ENCODE measurements at regions not wholly inside any gene's neighbourhood (a gene's known extent, or its start where the extent isn't known, plus 50 kb on each side); places are given as distances from the start of the nearest gene placed in this dataset.

DNA sequence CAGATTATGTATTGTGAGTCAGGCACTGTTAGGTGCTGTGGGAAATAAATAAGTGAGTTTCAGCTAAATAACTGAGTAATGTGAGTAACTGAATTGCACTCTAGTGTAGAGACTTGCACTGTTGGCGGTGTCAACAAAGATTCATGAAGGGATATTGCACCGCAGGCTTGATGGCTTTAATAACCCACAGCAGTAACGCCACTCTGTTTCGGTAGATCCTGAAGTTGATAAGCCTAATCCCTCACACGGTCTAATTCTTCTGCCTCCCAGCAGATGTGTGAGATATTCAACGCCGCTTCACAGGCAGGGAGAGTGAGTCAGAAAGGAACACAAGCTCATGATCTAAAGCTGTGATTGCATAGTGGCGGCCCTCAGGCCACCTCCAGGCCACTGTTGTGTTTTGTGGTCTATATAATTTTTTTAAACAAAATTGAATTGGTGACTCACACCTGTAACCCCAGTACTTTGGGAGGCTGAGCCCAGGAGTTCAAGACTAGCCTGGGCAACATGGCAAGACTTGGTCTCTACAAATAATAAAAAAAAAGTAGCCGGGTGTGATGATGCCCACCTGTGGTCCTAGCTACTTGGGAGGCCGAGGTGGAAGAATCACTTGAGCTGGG, 94.3 kb downstream of the LIPG start:
- DNase-seq: no peak

DNA sequence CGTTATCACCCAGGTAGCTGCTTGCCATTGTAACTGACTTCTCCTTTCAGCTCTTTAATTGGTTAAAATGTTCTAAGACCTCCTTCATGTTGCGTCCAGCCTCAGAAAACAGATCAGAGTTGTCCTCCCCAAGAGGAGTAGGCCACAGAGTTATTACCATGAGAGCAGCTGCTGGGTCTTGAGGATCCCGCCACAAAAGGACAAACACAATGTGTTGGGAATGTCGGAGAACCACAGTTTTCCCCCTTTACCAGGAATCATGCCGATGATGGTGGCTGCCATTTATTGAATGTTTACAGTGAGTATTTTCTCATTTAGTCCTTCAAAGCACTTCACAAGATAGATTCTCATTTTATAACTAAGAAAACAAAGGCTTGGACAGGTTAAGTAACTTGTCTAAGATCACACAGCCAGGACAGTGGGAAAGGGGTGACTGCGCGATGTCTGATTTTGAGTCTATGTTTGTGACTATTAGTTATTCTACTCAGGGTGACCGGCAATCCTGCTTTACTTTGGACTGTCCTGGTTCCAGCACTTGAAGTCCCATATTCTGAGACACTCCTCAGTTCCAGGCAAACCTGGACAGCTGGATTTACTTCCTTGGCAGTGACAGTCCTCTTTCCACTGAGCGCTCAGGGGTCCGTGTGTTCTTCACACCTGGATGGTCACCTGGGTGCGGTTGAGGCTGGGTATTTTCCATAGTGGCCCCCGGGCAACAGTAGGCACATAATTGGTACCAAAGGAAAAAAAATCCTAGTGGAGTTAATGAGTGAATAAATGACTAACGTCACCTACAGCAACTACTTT, 93.6 kb downstream of the LIPG start:
- DNase-seq: no peak

DNA sequence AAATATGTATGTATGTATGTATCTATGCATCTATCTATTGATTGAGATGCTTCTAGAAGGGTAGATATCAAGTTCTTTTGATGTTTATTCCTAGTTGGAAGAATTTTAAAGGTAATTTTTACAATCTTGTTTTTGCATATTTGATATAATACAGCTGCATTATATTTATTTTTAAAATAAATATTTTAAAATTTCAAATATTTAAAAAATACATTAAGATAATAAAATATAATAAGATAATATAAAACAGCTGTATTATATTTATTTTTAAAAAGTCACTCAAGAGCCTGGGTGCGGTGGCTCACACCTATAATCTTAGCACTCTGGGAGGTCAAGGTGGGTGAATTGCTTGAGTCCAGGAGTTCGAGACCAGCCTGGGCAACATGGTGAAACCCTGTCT, 92.5 kb downstream of the LIPG start:
- no peak for DNase-seq

DNA sequence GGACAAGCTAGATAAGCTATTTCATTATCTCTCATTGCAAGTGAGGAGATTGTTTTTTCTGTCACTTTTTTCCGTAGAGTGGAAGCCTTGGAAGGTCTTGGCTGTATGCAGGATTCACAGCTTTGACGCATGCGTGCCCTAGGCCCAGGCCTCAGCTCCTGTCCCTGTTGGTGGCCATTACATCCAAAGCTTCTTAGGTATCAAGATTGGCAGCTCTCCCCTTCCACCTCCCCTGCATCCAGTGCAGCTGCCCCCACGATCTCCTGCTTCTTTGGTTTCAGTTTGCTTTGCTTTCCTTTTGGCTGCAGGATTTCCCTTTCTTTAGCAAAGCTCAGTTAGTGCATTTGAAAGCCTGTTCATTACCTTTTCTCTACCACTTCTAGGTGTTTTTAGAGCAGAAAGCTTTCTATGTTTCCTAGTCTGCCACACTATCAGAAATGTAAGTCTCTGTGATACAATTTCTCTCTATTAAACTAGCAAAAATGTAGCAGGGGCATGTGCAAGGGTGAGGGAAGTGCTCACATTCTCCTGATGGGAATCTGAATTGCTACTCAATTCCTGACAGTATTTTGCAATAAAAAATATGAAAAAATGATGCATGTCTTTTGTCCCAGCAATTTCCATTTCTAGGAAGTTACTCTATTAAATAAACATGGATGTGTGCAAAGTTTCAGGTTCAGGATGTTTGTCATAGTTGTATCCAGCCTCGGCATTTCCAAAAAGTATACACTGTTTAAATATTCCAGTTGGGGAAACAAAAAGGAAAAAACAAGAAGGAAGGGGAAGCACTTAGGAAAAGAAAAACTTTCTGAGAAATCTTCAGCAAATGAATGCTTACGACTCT, 91.2 kb downstream of the LIPG start:
- no peak for DNase-seq

DNA sequence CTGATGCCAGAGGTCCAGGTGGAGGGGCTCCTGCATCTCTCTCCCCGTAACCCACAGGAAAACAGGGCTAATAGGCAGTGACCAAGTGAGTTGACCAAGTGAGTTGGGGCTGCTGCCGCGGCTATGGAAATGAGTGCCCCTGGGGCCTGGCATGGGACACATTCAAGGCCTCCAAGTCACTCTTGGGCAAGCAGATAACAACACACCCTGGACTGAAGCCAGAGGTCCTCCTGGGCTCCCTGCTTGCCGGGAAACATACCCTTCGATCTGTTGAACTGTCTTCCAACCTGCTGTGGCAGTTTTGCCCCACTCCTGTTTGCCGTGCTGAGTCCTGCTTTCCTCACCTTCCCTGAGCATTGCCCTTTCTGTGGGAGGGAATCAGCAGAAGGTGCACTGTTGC, 89.2 kb downstream of the LIPG start:
- no peak for DNase-seq

DNA sequence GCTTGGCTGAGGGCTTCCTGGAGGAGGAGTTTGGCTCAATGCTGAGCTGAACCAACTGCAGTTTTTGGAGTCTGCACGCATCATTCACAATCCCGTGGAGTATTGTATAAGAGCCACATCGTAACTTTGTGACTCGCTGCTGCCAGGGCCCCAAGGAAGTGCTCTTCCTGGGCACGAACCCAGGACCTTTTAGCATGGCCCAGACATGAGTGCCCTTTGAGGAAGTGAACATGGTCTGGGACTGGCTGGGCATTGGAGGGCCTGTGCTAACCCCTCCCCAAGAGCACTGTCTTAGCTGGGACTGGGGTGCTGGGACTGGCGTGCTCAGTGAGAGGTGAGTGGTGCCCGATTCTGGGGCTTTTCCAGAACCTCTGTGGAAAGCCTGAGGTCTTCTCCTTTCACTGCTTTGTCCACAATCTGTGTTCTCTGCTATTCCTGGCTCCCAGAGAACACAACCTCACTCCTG, 88.6 kb downstream of the LIPG start:
- no peak for DNase-seq

DNA sequence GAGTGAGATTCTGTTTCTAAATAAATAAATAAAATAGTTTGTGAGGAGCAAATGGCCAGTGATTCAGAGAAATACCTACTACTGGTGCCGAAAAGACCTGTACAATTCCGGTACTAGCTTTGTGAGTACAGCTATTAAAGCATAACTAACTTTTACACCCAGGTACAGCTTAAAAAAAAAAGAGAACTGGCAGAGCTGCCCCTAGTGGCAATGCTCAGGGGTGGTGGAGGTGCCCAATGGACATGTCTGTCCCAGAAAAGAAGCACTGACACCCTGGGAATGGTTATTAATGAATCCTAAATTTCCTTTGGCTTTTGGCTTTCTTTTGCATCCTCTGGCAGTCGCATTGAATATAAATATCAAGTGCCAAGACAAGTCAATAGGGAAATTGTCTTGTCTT, 87.0 kb downstream of the LIPG start:
- DNase-seq: no peak
